Parathyroid adenoma (tissue), 2 donors: ENCODE measurements at regions not wholly inside any gene's neighbourhood (a gene's known extent, or its start where the extent isn't known, plus 50 kb on each side); places are given as distances from the start of the nearest gene placed in this dataset.

Source experiments
- H2AFZ ChIP-seq: fragments of 300-600 bp; sonication (generic); one replicate; pipeline ENCODE4 v1.7.0; 2017; ENCODE audit warnings: antibody characterized with exemption, mild to moderate bottlenecking
- H3K27ac ChIP-seq: fragments of 300-600 bp; sonication (generic); one replicate; pipeline ENCODE4 v1.7.0; 2017
- H3K27me3 ChIP-seq: fragments of 300-600 bp; sonication (generic); one replicate; pipeline ENCODE4 v1.7.0; 2017; ENCODE audit warnings: low read length; ENCODE audit not compliant: control insufficient read depth, insufficient read depth
- H3K36me3 ChIP-seq: fragments of 300-600 bp; sonication (generic); one replicate; pipeline ENCODE4 v1.7.0; 2017; ENCODE audit warnings: low read length; ENCODE audit not compliant: control insufficient read depth, insufficient read depth
- H3K4me1 ChIP-seq: fragments of 300-600 bp; sonication (generic); one replicate; pipeline ENCODE4 v1.7.0; 2017; ENCODE audit warnings: control low read depth
- H3K4me2 ChIP-seq: fragments of 300-600 bp; sonication (generic); one replicate; pipeline ENCODE4 v1.7.0; 2017; ENCODE audit warnings: low read length
- H3K4me3 ChIP-seq: fragments of 300-600 bp; sonication (generic); one replicate; pipeline ENCODE4 v1.7.0; 2017; ENCODE audit warnings: low read depth, low read length
- H3K79me2 ChIP-seq: fragments of 300-600 bp; sonication (generic); one replicate; pipeline ENCODE4 v1.7.0; 2017; ENCODE audit warnings: control low read depth
- H3K9ac ChIP-seq: fragments of 300-600 bp; sonication (generic); one replicate; pipeline ENCODE4 v1.7.0; 2017; ENCODE audit warnings: mild to moderate bottlenecking
- H3K9me3 ChIP-seq: fragments of 300-600 bp; sonication (generic); one replicate; pipeline ENCODE4 v1.7.0; 2017; ENCODE audit warnings: low read length; ENCODE audit not compliant: control insufficient read depth
- TF ChIP-seq, protein P1 (sequence below): fragments of 300-600 bp; sonication (generic); IDR thresholded peaks from one replicate; pipeline ENCODE4 v1.7.0; 2017; ENCODE audit warnings: antibody characterized with exemption, mild to moderate bottlenecking
- donor health status: primary hyperparathyroidism.

DNA sequence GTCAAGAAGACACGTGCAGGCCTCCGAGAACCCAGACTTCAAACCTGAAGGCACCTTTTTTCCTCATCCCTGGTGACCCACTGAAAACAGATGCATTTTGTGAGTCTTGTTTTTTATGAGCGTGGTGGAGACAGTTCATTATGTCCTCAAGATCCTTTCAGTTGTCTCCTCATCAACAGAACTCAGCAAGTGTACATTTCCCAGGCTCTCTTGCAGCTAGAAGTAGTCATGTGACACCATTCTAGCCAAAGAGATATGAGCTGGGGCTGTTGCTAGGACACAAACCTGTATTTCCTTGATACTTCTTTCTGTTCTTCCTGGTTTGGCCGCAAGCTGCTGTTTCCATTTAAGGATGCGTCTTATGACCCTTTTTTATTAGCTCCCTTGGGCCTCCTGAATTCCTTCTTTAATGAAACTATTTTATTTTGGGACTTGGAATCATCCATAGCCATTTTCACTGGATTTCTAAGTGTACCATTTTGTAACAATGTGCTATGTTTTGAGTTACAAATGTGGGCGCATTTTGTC is 135.7 kb upstream of the FOXF1 start:
- Histone ChIP-seq H3K9me3 (no peaks in the 10 kb centered on the region), H3K4me3 (no peak overlapping the region), H3K79me2 (no peaks in the 10 kb centered on the region), H3K4me1 (no peaks in the 10 kb centered on the region), H3K27me3 (no peaks in the 10 kb centered on the region), H3K27ac (no peak overlapping the region), H3K4me2 (no peak overlapping the region), H2AFZ (no peak overlapping the region), H3K9ac (no peak overlapping the region), H3K36me3 (no peaks in the 10 kb centered on the region)
- TF ChIP-seq, protein P1, sequence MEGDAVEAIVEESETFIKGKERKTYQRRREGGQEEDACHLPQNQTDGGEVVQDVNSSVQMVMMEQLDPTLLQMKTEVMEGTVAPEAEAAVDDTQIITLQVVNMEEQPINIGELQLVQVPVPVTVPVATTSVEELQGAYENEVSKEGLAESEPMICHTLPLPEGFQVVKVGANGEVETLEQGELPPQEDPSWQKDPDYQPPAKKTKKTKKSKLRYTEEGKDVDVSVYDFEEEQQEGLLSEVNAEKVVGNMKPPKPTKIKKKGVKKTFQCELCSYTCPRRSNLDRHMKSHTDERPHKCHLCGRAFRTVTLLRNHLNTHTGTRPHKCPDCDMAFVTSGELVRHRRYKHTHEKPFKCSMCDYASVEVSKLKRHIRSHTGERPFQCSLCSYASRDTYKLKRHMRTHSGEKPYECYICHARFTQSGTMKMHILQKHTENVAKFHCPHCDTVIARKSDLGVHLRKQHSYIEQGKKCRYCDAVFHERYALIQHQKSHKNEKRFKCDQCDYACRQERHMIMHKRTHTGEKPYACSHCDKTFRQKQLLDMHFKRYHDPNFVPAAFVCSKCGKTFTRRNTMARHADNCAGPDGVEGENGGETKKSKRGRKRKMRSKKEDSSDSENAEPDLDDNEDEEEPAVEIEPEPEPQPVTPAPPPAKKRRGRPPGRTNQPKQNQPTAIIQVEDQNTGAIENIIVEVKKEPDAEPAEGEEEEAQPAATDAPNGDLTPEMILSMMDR, result no peak

DNA sequence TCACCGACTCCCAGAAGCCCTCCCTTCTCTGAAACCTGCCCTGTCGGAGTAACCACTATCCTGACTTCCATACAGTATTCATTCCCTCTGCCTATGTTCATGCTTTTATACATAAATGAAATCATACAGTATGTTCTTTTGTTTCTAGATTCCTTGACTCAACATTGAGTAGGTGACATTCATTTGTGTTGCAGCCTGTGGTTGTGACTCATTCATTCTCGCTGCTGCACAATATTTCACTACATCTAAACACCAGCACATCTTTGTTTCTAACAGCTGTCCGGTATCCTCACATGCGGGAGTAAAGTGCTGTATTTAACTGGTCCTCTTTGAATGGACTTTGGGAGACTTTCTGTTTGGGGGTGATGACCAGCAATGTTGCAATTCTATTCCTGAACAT is 135.0 kb upstream of the FOXF1 start:
- no peaks in the 10 kb centered on the region for H3K79me2 ChIP-seq
- no peak overlapping the region for H3K4me3 ChIP-seq
- H2AFZ ChIP-seq, result no peak overlapping the region
- no peaks in the 10 kb centered on the region for H3K27me3 ChIP-seq
- TF ChIP-seq, protein P1, result no peak
- H3K9me3 ChIP-seq, result no peaks in the 10 kb centered on the region
- H3K36me3 ChIP-seq, result no peaks in the 10 kb centered on the region
- no peak overlapping the region for H3K27ac ChIP-seq
- H3K9ac ChIP-seq, result no peak overlapping the region
- H3K4me1 ChIP-seq, result no peaks in the 10 kb centered on the region
- no peak overlapping the region for H3K4me2 ChIP-seq

DNA sequence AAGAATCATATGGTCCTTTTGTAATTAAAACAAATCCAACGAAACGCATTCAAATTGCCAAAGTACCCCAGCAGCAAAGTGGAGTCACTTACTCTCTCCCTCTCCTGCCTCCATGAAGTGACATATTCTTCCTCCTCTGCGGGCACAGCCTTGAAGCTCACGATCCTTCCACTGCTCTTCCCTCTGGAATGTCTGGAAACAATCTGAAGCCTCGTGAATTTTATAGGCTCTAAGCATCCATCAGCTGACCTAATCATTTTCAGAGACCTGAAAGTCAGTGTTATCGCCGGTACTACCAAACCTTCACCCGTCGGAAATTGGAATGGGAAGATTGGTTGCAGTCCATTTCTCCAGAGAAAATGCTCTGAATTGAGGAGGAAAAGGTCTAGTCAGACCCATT is 134.5 kb upstream of the FOXF1 start:
- TF ChIP-seq, protein P1, result no peak
- H3K27ac ChIP-seq, result no peak overlapping the region
- no peak overlapping the region for H3K4me2 ChIP-seq
- H3K27me3 ChIP-seq, result no peaks in the 10 kb centered on the region
- no peaks in the 10 kb centered on the region for H3K36me3 ChIP-seq
- H3K4me1 ChIP-seq, result no peaks in the 10 kb centered on the region
- H3K79me2 ChIP-seq, result no peaks in the 10 kb centered on the region
- no peak overlapping the region for H3K9ac ChIP-seq
- no peaks in the 10 kb centered on the region for H3K9me3 ChIP-seq
- no peak overlapping the region for H3K4me3 ChIP-seq
- H2AFZ ChIP-seq, result no peak overlapping the region

DNA sequence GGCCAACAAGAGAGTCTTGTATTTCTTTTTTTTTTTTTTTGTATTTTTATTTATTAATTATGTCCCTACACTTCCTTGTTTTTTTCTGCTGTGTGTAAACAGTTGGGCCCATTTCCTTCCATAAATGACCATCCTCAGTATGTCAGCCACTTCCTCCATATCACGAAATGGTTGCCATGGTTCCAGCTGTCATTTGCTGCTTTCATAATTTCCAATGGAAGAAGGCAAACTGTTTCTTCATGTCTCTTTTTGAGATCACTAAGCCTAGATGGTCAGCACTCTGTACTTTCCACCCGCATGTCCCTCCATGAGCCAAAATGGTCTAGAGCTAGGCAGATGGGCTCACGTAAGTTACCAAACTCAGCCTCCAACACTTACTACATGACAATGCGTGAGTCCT is 133.5 kb upstream of the FOXF1 start:
- Histone ChIP-seq H3K9ac (no peak overlapping the region), H3K27me3 (no peaks in the 10 kb centered on the region)

More for the DNA sequence above, 133.5 kb upstream of the FOXF1 start:
- Histone ChIP-seq H3K4me1 (no peaks in the 10 kb centered on the region), H3K4me3 (no peak overlapping the region), H2AFZ (no peak overlapping the region), H3K79me2 (no peaks in the 10 kb centered on the region), H3K27ac (no peak overlapping the region), H3K4me2 (no peak overlapping the region), H3K36me3 (no peaks in the 10 kb centered on the region), H3K9me3 (no peaks in the 10 kb centered on the region)
- TF ChIP-seq, protein P1, result no peak
